ENCODE measurements at regions not wholly inside any gene's neighbourhood (a gene's known extent, or its start where the extent isn't known, plus 50 kb on each side); places are given as distances from the start of the nearest gene placed in this dataset.

- Histone ChIP-seq H2BK12ac (ENCODE audit: insufficient read length, low read depth, low read length) (no peak overlapping the region), H3K79me1 (ENCODE audit: insufficient read depth, low read depth, low read length, poor library complexity, severe bottlenecking) (no peaks in the 10 kb centered on the region), H3K4me2 (ENCODE audit: insufficient read depth, insufficient read length, low read length) (no peak overlapping the region), H2BK20ac (ENCODE audit: low read depth, low read length, poor library complexity, severe bottlenecking) (no peak overlapping the region), H3T11ph (ENCODE audit: low read length) (no peak overlapping the region), H4K91ac (ENCODE audit: insufficient read length, low read depth, low read length) (no peak overlapping the region), H3K23me2 (ENCODE audit: insufficient read length, low read depth, low read length, poor library complexity, severe bottlenecking) (no peaks in the 10 kb centered on the region), H2BK15ac (ENCODE audit: low read depth, low read length) (no peak overlapping the region), H4K8ac (replicated peaks; ENCODE audit: insufficient read length, low read depth, low read length) (no peak overlapping the region), H3K14ac (ENCODE audit: insufficient read depth, low read length) (no peak overlapping the region), H3K56ac (ENCODE audit: insufficient read length, low read depth, low read length) (no peak overlapping the region), H4K5ac (ENCODE audit: insufficient read length, low read depth, low read length) (no peak overlapping the region), H2BK5ac (ENCODE audit: insufficient read length, low read length) (no peak overlapping the region), H3K4me1 (ENCODE audit: insufficient read depth, low read length) (no peaks in the 10 kb centered on the region), H3K23ac (ENCODE audit: insufficient read length, low read depth, low read length) (no peak overlapping the region), H2AFZ (ENCODE audit: low read length) (no peak overlapping the region), H3K9me3 (ENCODE audit: control insufficient read depth, low read depth, low read length) (no peaks in the 10 kb centered on the region), H2AK5ac (ENCODE audit: insufficient read length, low read length) (no peak overlapping the region), H4K20me1 (ENCODE audit: control insufficient read depth, insufficient read depth, insufficient read length) (no peaks in the 10 kb centered on the region), H2BK120ac (ENCODE audit: low read depth, low read length, poor library complexity, severe bottlenecking) (no peak overlapping the region), H3K79me2 (ENCODE audit: insufficient read depth, low read length) (no peaks in the 10 kb centered on the region), H3K27me3 (ENCODE audit: insufficient read depth, low read length) (no peaks in the 10 kb centered on the region), H3K27ac (ENCODE audit: insufficient read length, low read depth, low read length) (no peak overlapping the region), H3K4ac (ENCODE audit: low read depth, low read length) (no peak overlapping the region), H3K18ac (ENCODE audit: insufficient read length, low read depth, low read length) (no peak overlapping the region), H3K9ac (ENCODE audit: extremely low read depth, insufficient read length, low read length) (no peak overlapping the region)
- TF ChIP-seq CTCF (conservative IDR thresholded peaks at IDR 0.05): no peak
- Mint-ChIP-seq H3K4me3 (no peak overlapping the region), H3K27ac (no peak overlapping the region), H3K9me3 (peaks cover 0 to 3% of the 10 kb centered on the region in 2 experiments; a peak in 1 of 5 replicates), H3K36me3 (ENCODE audit: insufficient read depth in 1 of 3, low read depth in 3 of 3) (no peaks in the 10 kb centered on the region), H3K4me1 (no peaks in the 10 kb centered on the region), H3K27me3 (ENCODE audit: low read depth) (no peaks in the 10 kb centered on the region; the same call in 1 of the 2 replicates)
- WGBS (ENCODE audit: extremely low coverage, insufficient read length, low lambda C conversion rate): no CpG with 5 or more reads among the region's 1 CpG
- DNase-seq: no peak
Measured at GRCh38 chr16:64276646-64277045, 845.2 kb downstream of the CDH11 start.

Measured in H9 (cell line).